Testis (tissue), 2 donors: ENCODE measurements at regions not wholly inside any gene's neighbourhood (a gene's known extent, or its start where the extent isn't known, plus 50 kb on each side); places are given as distances from the start of the nearest gene placed in this dataset.

Experiments
- DNase-seq: peaks from one replicate; pipeline ENCODE4 v3.0.0-alpha.2; 2019
- H3K27ac ChIP-seq, 2 donors: fragments of 200-600 bp; sonication (generic); one replicate each; pipeline ENCODE4 v1.5.1; 2019
- H3K27me3 ChIP-seq: fragments of 200-600 bp; sonication (generic); one replicate; pipeline ENCODE4 v1.5.1; 2019
- H3K36me3 ChIP-seq: fragments of 200-600 bp; sonication (generic); one replicate; pipeline ENCODE4 v1.5.1; 2017; ENCODE audit warnings: low read depth; ENCODE audit errors: missing control alignments
- H3K4me1 ChIP-seq: fragments of 200-600 bp; sonication (generic); one replicate; pipeline ENCODE4 v1.5.1; 2019
- H3K4me3 ChIP-seq, 2 donors: fragments of 200-600 bp; sonication (generic); one replicate each; pipeline ENCODE4 v1.5.1; 2017 to 2019
- H3K9me3 ChIP-seq: fragments of 200-600 bp; sonication (generic); one replicate; pipeline ENCODE4 v1.5.1; 2017
- CTCF ChIP-seq, 3 experiments: fragments of 450-650 bp in 2 of 3; fragments of 200-600 bp in 1 of 3; sonication (generic) in 1 of 3; IDR thresholded peaks; one replicate each; pipeline ENCODE4 v1.5.1; 2016 to 2019; ENCODE audit warnings: antibody characterized with exemption in 3 of 3, mild to moderate bottlenecking in 2 of 3, moderate library complexity in 1 of 3
- POLR2A ChIP-seq: fragments of 450-650 bp; IDR thresholded peaks from one replicate; pipeline ENCODE4 v1.6.1; 2017; ENCODE audit warnings: antibody characterized with exemption, mild to moderate bottlenecking, moderate library complexity
- WGBS, 2 donors: methylation state at CpG; one replicate each; pipeline ENCODE4 v1.1.5; 2018; 5-methylcytosine and 5-hydroxymethylcytosine counted together
- intact Hi-C: fragments of 100-400 bp; cut with DNase I; formaldehyde crosslinking; loops from one replicate; pipeline ENCODE4 v1.15.1; 2023; ENCODE audit warnings: low total_unique reads

- H3K36me3 ChIP-seq: no peaks in the 10 kb centered on the region
- no peaks in the 10 kb centered on the region for H3K4me1 ChIP-seq
- intact Hi-C loops: no loop called here
- no peak overlapping the region for H3K4me3 ChIP-seq
- H3K27ac ChIP-seq: no peak overlapping the region
- DNase-seq: no peak
- no peaks in the 10 kb centered on the region for H3K27me3 ChIP-seq
- 93 to 97% methylated on average over 4 to 6 of the region's 6 CpGs for WGBS, 2 donors
- TF ChIP-seq CTCF (IDR thresholded peaks at IDR 0.05) (no peak), POLR2A (no peak)
- H3K9me3 ChIP-seq: no peaks in the 10 kb centered on the region
Measured at GRCh38 chr15:46131876-46132275, 497.0 kb downstream of the SQOR start.

GRCh38 chr15:46137443-46137842 is 502.6 kb downstream of the SQOR start:
- DNase-seq: no peak
- H3K27me3 ChIP-seq: no peaks in the 10 kb centered on the region
- H3K9me3 ChIP-seq: no peaks in the 10 kb centered on the region
- WGBS, 2 donors: 92 to 93% methylated on average over 2 of the region's 2 CpGs
- no peak overlapping the region for H3K27ac ChIP-seq
- no peaks in the 10 kb centered on the region for H3K36me3 ChIP-seq
- TF ChIP-seq POLR2A: no peak
- no peak for TF ChIP-seq CTCF (IDR thresholded peaks at IDR 0.05)
- H3K4me1 ChIP-seq: no peaks in the 10 kb centered on the region
- intact Hi-C loops: no loop called here
- no peak overlapping the region for H3K4me3 ChIP-seq

- TF ChIP-seq POLR2A (no peak), CTCF (IDR thresholded peaks at IDR 0.05) (no peak)
- H3K27ac ChIP-seq: no peak overlapping the region
- no peaks in the 10 kb centered on the region for H3K4me1 ChIP-seq
- H3K4me3 ChIP-seq: no peak overlapping the region
- intact Hi-C loops: no loop called here
- no peaks in the 10 kb centered on the region for H3K27me3 ChIP-seq
- DNase-seq: no peak
- no peaks in the 10 kb centered on the region for H3K36me3 ChIP-seq
- WGBS, 2 donors: 90 to 100% methylated on average over 1 to 3 of the region's 3 CpGs
- H3K9me3 ChIP-seq: no peaks in the 10 kb centered on the region
Measured at GRCh38 chr15:46146002-46146401, 511.2 kb downstream of the SQOR start.

- 89% methylated on average over 2 of the region's 2 CpGs; no CpG with 5 or more reads in 1 of the 2 donors for WGBS, 2 donors
- no peak overlapping the region for H3K27ac ChIP-seq
- TF ChIP-seq POLR2A (no peak), CTCF (IDR thresholded peaks at IDR 0.05) (no peak)
- no peaks in the 10 kb centered on the region for H3K27me3 ChIP-seq
- intact Hi-C loops: no loop called here
- DNase-seq: no peak
- no peaks in the 10 kb centered on the region for H3K36me3 ChIP-seq
- H3K4me1 ChIP-seq: no peaks in the 10 kb centered on the region
- H3K4me3 ChIP-seq: no peak overlapping the region
- no peaks in the 10 kb centered on the region for H3K9me3 ChIP-seq
Measured at GRCh38 chr15:46146915-46147314, 512.1 kb downstream of the SQOR start.

GRCh38 chr15:46151786-46152185 is 517.0 kb downstream of the SQOR start:
- H3K27me3 ChIP-seq: no peaks in the 10 kb centered on the region

More at GRCh38 chr15:46151786-46152185, 517.0 kb downstream of the SQOR start:
- no peak for TF ChIP-seq POLR2A
- TF ChIP-seq CTCF (IDR thresholded peaks at IDR 0.05): no peak
- H3K27ac ChIP-seq: no peak overlapping the region
- 89% methylated on average over 1 of the region's 1 CpG for WGBS, 2 donors
- H3K36me3 ChIP-seq: no peaks in the 10 kb centered on the region
- H3K9me3 ChIP-seq: no peaks in the 10 kb centered on the region
- no peaks in the 10 kb centered on the region for H3K4me1 ChIP-seq
- intact Hi-C loops: no loop called here
- H3K4me3 ChIP-seq: no peak overlapping the region
- no peak for DNase-seq
